ENCODE measurements at regions not wholly inside any gene's neighbourhood (a gene's known extent, or its start where the extent isn't known, plus 50 kb on each side); places are given as distances from the start of the nearest gene placed in this dataset.

GRCh38 chr3:182180654-182181385 is 469.1 kb downstream of the SOX2 start:
- TF ChIP-seq CTCF (IDR thresholded peaks at IDR 0.05) (no peak), POLR2A (IDR thresholded peaks at IDR 0.05) (no peak)

Measured in prostate gland (tissue), 2 donors.